ENCODE measurements at regions not wholly inside any gene's neighbourhood (a gene's known extent, or its start where the extent isn't known, plus 50 kb on each side); places are given as distances from the start of the nearest gene placed in this dataset.

DNA sequence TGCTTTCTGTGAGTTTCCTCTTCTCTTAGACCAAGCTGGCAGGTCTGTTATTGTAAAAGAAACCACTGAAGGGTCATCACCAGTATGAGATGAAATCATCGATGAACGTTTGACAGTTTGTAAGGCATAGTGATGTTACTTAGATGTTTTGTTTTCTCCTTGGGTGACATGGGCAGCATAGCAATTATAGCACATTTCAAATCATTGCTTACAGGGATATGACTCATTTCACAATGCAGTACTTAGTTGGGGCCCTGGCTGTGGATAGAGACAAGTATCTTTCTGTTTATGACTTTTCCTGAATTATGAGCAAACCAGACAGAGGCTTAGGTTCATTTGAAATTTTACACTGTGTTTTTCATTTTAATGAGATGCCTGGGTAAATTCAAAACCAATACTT lies 313.0 kb downstream of the RWDD3 start:
- TF ChIP-seq, protein P1, sequence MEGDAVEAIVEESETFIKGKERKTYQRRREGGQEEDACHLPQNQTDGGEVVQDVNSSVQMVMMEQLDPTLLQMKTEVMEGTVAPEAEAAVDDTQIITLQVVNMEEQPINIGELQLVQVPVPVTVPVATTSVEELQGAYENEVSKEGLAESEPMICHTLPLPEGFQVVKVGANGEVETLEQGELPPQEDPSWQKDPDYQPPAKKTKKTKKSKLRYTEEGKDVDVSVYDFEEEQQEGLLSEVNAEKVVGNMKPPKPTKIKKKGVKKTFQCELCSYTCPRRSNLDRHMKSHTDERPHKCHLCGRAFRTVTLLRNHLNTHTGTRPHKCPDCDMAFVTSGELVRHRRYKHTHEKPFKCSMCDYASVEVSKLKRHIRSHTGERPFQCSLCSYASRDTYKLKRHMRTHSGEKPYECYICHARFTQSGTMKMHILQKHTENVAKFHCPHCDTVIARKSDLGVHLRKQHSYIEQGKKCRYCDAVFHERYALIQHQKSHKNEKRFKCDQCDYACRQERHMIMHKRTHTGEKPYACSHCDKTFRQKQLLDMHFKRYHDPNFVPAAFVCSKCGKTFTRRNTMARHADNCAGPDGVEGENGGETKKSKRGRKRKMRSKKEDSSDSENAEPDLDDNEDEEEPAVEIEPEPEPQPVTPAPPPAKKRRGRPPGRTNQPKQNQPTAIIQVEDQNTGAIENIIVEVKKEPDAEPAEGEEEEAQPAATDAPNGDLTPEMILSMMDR (IDR thresholded peaks at IDR 0.05) = no peak
- TF ChIP-seq EP300 (IDR thresholded peaks at IDR 0.05; ENCODE audit: low read depth) = no peak
- TF ChIP-seq POLR2A (IDR thresholded peaks at IDR 0.05) = no peak
